ENCODE measurements at regions not wholly inside any gene's neighbourhood (a gene's known extent, or its start where the extent isn't known, plus 50 kb on each side); places are given as distances from the start of the nearest gene placed in this dataset.

- Histone ChIP-seq H3K4me1 (ENCODE audit: control insufficient read depth in 1 of 2, insufficient read depth in 2 of 2, low read depth in 1 of 2, low read length in 1 of 2) (no peaks in the 10 kb centered on the region), H3K4me3 (ENCODE audit: low read depth in 2 of 2, low read length in 1 of 2) (no peak overlapping the region), H3F3A (replicated peaks; ENCODE audit: insufficient read depth) (peaks cover 3% of the 10 kb centered on the region), H3K9me3 (no peaks in the 10 kb centered on the region), H3K9me2 (no peaks in the 10 kb centered on the region), H3K27ac (ENCODE audit: low read depth in 2 of 2, low read length in 1 of 2) (no peak overlapping the region), H2AFZ (ENCODE audit: low read depth) (no peak overlapping the region), H3K4me2 (no peak overlapping the region), H4K20me1 (ENCODE audit: insufficient read depth) (no peaks in the 10 kb centered on the region), H3K79me2 (ENCODE audit: insufficient read depth) (no peaks in the 10 kb centered on the region), H3K9ac (no peak overlapping the region), H3K27me3 (ENCODE audit: insufficient read depth) (no peaks in the 10 kb centered on the region), H3K36me3 (replicated peaks in 1 of 2; ENCODE audit: control insufficient read depth in 1 of 2, insufficient read depth in 2 of 2, low read length in 1 of 2) (no peaks in the 10 kb centered on the region)
- WGBS (ENCODE audit: low lambda C conversion rate): 63% methylated on average over 1 of the region's 1 CpG
- POLR2A ChIA-PET: no interaction called here
- CTCF ChIA-PET: interaction anchor here (1.0 kb wide), 1 partner anchor 13 kb away, joined by 3 read pairs; no protein-coding TSS in a partner anchor
- TF ChIP-seq GABPA (IDR thresholded peaks at IDR 0.05; ENCODE audit: low read depth) (no peak), FOXM1 (IDR thresholded peaks at IDR 0.05; ENCODE audit: low read depth) (no peak), TEAD4 (IDR thresholded peaks at IDR 0.05; ENCODE audit: borderline replicate concordance, insufficient read depth) (no peak), USF1 (IDR thresholded peaks at IDR 0.05; ENCODE audit: borderline replicate concordance, low read depth) (no peak), NFIC (IDR thresholded peaks at IDR 0.05; ENCODE audit: borderline replicate concordance) (no peak), FOXJ3 (CRISPR knock-in tag; IDR thresholded peaks at IDR 0.05) (no peak), RCOR1 (IDR thresholded peaks at IDR 0.05; ENCODE audit: low read length) (no peak), RFX5 (IDR thresholded peaks at IDR 0.05; ENCODE audit: low read length) (no peak)
- TF ChIP-seq, protein P1, sequence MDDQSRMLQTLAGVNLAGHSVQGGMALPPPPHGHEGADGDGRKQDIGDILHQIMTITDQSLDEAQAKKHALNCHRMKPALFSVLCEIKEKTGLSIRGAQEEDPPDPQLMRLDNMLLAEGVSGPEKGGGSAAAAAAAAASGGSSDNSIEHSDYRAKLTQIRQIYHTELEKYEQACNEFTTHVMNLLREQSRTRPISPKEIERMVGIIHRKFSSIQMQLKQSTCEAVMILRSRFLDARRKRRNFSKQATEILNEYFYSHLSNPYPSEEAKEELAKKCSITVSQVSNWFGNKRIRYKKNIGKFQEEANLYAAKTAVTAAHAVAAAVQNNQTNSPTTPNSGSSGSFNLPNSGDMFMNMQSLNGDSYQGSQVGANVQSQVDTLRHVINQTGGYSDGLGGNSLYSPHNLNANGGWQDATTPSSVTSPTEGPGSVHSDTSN (IDR thresholded peaks at IDR 0.05): no peak
- DNase-seq: no peak
Measured at GRCh38 chr4:14835288-14835687, 167.0 kb upstream of the CPEB2 start.

GRCh38 chr4:14835708-14836425 lies 166.4 kb upstream of the CPEB2 start:
- no peak overlapping the region for H3K4me3 ChIP-seq (ENCODE audit: low read depth in 2 of 2, low read length in 1 of 2)
- no peaks in the 10 kb centered on the region for H3K9me2 ChIP-seq
- H3F3A ChIP-seq (replicated peaks; ENCODE audit: insufficient read depth): peaks cover 3% of the 10 kb centered on the region
- H3K4me2 ChIP-seq: no peak overlapping the region
- H3K27ac ChIP-seq (ENCODE audit: low read depth in 2 of 2, low read length in 1 of 2): no peak overlapping the region
- H3K4me1 ChIP-seq (ENCODE audit: control insufficient read depth in 1 of 2, insufficient read depth in 2 of 2, low read depth in 1 of 2, low read length in 1 of 2): no peaks in the 10 kb centered on the region
- no peaks in the 10 kb centered on the region for H3K9me3 ChIP-seq
- H3K9ac ChIP-seq: no peak overlapping the region
- TF ChIP-seq NRF1 (IDR thresholded peaks at IDR 0.05; ENCODE audit: low read depth, low read length): no peak
- DNase-seq: no peak
- H2AFZ ChIP-seq (ENCODE audit: low read depth): no peak overlapping the region
- WGBS (ENCODE audit: low lambda C conversion rate): 57% methylated on average over 3 of the region's 3 CpGs
- H3K27me3 ChIP-seq (ENCODE audit: insufficient read depth): no peaks in the 10 kb centered on the region
- ChIA-PET POLR2A (no interaction called here), CTCF (interaction anchor here (0.8 to 1.0 kb wide), 2 partner anchors 12 to 21 kb away, joined by 3 to 4 read pairs; no protein-coding TSS in a partner anchor)
- no peaks in the 10 kb centered on the region for H3K36me3 ChIP-seq (replicated peaks in 1 of 2; ENCODE audit: control insufficient read depth in 1 of 2, insufficient read depth in 2 of 2, low read length in 1 of 2)
- no peaks in the 10 kb centered on the region for H4K20me1 ChIP-seq (ENCODE audit: insufficient read depth)
- H3K79me2 ChIP-seq (ENCODE audit: insufficient read depth): no peaks in the 10 kb centered on the region

DNA sequence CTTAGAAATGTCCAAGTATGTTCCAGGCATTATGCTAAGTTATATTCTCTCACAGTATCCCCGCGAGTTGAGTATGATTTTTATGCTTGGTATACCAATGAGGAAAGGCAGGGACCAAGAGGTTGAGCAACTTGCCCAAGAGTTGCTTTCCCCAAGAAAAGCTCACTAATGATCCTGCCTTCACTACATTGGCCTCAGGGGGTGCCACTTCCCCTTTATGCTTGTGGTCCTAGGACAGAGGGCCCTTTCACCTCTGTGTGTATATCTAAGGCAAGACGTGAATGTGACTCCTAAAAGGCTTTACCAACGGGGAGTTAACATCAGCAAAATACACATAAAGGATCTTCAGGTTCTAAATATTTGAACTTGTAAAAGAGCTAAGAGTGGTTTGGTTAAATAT lies 164.4 kb upstream of the CPEB2 start:
- Histone ChIP-seq H2AFZ (ENCODE audit: low read depth) (no peak overlapping the region), H3F3A (replicated peaks; ENCODE audit: insufficient read depth) (peaks cover 3% of the 10 kb centered on the region), H3K4me1 (ENCODE audit: control insufficient read depth in 1 of 2, insufficient read depth in 2 of 2, low read depth in 1 of 2, low read length in 1 of 2) (no peaks in the 10 kb centered on the region; a peak in 1 of 4 replicates), H3K79me2 (ENCODE audit: insufficient read depth) (no peaks in the 10 kb centered on the region), H3K9me3 (no peaks in the 10 kb centered on the region), H4K20me1 (ENCODE audit: insufficient read depth) (no peaks in the 10 kb centered on the region), H3K36me3 (replicated peaks in 1 of 2; ENCODE audit: control insufficient read depth in 1 of 2, insufficient read depth in 2 of 2, low read length in 1 of 2) (no peaks in the 10 kb centered on the region), H3K27ac (ENCODE audit: low read depth in 2 of 2, low read length in 1 of 2) (no peak overlapping the region), H3K9ac (no peak overlapping the region), H3K27me3 (ENCODE audit: insufficient read depth) (no peaks in the 10 kb centered on the region), H3K4me3 (ENCODE audit: low read depth in 2 of 2, low read length in 1 of 2) (no peak overlapping the region), H3K4me2 (no peak overlapping the region), H3K9me2 (no peaks in the 10 kb centered on the region)
- 87% methylated on average over 4 of the region's 4 CpGs for WGBS (ENCODE audit: low lambda C conversion rate)
- no peak for DNase-seq
- CTCF ChIA-PET: no interaction called here
- POLR2A ChIA-PET: no interaction called here
- no peak for TF ChIP-seq EZH2phosphoT487 (IDR thresholded peaks at IDR 0.05; ENCODE audit: borderline replicate concordance, low read depth)
- TF ChIP-seq MXI1 (IDR thresholded peaks at IDR 0.05; ENCODE audit: low read depth, low read length): no peak
- no peak for TF ChIP-seq TAF1 (IDR thresholded peaks at IDR 0.05; ENCODE audit: borderline replicate concordance, low read depth, low read length)
- TF ChIP-seq, protein P2, sequence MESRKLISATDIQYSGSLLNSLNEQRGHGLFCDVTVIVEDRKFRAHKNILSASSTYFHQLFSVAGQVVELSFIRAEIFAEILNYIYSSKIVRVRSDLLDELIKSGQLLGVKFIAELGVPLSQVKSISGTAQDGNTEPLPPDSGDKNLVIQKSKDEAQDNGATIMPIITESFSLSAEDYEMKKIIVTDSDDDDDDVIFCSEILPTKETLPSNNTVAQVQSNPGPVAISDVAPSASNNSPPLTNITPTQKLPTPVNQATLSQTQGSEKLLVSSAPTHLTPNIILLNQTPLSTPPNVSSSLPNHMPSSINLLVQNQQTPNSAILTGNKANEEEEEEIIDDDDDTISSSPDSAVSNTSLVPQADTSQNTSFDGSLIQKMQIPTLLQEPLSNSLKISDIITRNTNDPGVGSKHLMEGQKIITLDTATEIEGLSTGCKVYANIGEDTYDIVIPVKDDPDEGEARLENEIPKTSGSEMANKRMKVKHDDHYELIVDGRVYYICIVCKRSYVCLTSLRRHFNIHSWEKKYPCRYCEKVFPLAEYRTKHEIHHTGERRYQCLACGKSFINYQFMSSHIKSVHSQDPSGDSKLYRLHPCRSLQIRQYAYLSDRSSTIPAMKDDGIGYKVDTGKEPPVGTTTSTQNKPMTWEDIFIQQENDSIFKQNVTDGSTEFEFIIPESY (IDR thresholded peaks at IDR 0.05; ENCODE audit: borderline replicate concordance, low read depth): no peak
- no peak for TF ChIP-seq RFX5 (IDR thresholded peaks at IDR 0.05; ENCODE audit: low read length)
- no peak for TF ChIP-seq CHD2 (IDR thresholded peaks at IDR 0.05; ENCODE audit: low read length, partially characterized antibody)
- TF ChIP-seq FOXJ3 (CRISPR knock-in tag; IDR thresholded peaks at IDR 0.05): no peak
- TF ChIP-seq FOSL2 (IDR thresholded peaks at IDR 0.05; ENCODE audit: borderline replicate concordance, low read depth): no peak
- TF ChIP-seq GATA2 (CRISPR knock-in tag; IDR thresholded peaks at IDR 0.05): no peak
- TF ChIP-seq FOXM1 (IDR thresholded peaks at IDR 0.05; ENCODE audit: low read depth): no peak
- no peak for TF ChIP-seq RAD21 (IDR thresholded peaks at IDR 0.05; ENCODE audit: low read length)

Measured in SK-N-SH (cell line).